ENCODE measurements at regions not wholly inside any gene's neighbourhood (a gene's known extent, or its start where the extent isn't known, plus 50 kb on each side); places are given as distances from the start of the nearest gene placed in this dataset.

- Histone ChIP-seq H3K4me3 (ENCODE audit: extremely low read depth, insufficient read depth, low read length, poor library complexity, severe bottlenecking) (no peak overlapping the region), H3K4me1 (ENCODE audit: control insufficient read depth, insufficient read depth, low read length, poor library complexity, severe bottlenecking) (peaks cover 4% of the 10 kb centered on the region), H3K27ac (ENCODE audit: low read depth, low read length, severe bottlenecking) (no peak overlapping the region), H3K36me3 (ENCODE audit: control insufficient read depth, insufficient read depth, low read length) (no peaks in the 10 kb centered on the region), H3K9me3 (ENCODE audit: control insufficient read depth, low read length) (no peaks in the 10 kb centered on the region)
- WGBS, 2 experiments (ENCODE audit: insufficient coverage in 2 of 2) = 32 to 35% methylated on average over 8 of the region's 8 CpGs
Measured at GRCh38 chr2:121080013-121080772, 204.8 kb downstream of the TFCP2L1 start.

DNA sequence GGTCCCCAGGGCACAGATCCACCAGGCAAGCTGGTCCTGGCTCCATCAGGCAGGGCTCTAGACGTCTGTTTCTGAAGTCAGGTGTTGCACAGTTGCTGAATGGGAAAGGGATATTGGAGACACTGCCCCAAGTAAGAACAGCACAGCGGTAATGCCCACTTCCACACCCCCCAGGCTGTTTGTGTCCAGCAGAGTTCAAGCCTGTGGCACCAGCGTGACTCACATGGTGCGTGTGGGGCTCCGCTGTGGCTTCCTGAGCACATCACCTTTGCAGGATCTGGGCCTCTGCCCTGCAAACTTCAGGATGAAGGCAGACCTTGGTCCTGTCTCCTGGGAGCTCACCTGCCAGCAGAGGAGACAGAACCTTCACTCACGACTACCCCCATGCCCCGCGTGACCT lies 203.3 kb downstream of the TFCP2L1 start:
- 89 to 96% methylated on average over 6 to 7 of the region's 8 CpGs for WGBS, 2 experiments (ENCODE audit: insufficient coverage in 2 of 2)

DNA sequence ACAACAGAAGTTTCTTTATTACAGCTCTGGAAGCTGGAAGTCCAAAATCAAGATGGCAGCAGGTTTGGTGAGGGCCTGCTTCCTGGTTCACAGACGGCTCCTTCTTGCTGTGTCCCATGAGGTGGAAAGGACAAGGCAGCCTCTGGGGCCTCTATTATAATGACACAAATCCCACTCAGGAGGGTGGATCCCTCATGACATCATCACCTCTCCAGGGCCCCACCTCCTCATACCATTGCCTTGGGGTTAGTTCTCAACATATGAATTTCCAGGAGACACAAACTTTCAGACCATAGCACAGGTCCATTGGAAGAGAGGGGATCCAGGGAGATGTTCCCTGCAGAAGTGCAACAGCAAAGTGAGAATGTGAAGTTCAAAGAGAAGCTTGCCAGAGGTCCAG lies 202.8 kb downstream of the TFCP2L1 start:
- H3K4me1 ChIP-seq (ENCODE audit: control insufficient read depth, insufficient read depth, low read length, poor library complexity, severe bottlenecking) = no peaks in the 10 kb centered on the region
- no peaks in the 10 kb centered on the region for H3K36me3 ChIP-seq (ENCODE audit: control insufficient read depth, insufficient read depth, low read length)
- H3K4me3 ChIP-seq (ENCODE audit: extremely low read depth, insufficient read depth, low read length, poor library complexity, severe bottlenecking) = no peak overlapping the region
- H3K9me3 ChIP-seq (ENCODE audit: control insufficient read depth, low read length) = no peaks in the 10 kb centered on the region
- no peak overlapping the region for H3K27ac ChIP-seq (ENCODE audit: low read depth, low read length, severe bottlenecking)
- WGBS, 2 experiments (ENCODE audit: insufficient coverage in 2 of 2) = 83 to 88% methylated on average over 1 of the region's 1 CpG

More for the DNA sequence above, 203.3 kb downstream of the TFCP2L1 start:
- Histone ChIP-seq H3K9me3 (ENCODE audit: control insufficient read depth, low read length) (no peaks in the 10 kb centered on the region), H3K4me3 (ENCODE audit: extremely low read depth, insufficient read depth, low read length, poor library complexity, severe bottlenecking) (no peak overlapping the region), H3K4me1 (ENCODE audit: control insufficient read depth, insufficient read depth, low read length, poor library complexity, severe bottlenecking) (peaks cover under 1% of the 10 kb centered on the region), H3K27ac (ENCODE audit: low read depth, low read length, severe bottlenecking) (no peak overlapping the region), H3K36me3 (ENCODE audit: control insufficient read depth, insufficient read depth, low read length) (no peaks in the 10 kb centered on the region)

GRCh38 chr2:121084130-121084680 lies 200.8 kb downstream of the TFCP2L1 start:
- no peak overlapping the region for H3K27ac ChIP-seq (ENCODE audit: low read depth, low read length, severe bottlenecking)

DNA sequence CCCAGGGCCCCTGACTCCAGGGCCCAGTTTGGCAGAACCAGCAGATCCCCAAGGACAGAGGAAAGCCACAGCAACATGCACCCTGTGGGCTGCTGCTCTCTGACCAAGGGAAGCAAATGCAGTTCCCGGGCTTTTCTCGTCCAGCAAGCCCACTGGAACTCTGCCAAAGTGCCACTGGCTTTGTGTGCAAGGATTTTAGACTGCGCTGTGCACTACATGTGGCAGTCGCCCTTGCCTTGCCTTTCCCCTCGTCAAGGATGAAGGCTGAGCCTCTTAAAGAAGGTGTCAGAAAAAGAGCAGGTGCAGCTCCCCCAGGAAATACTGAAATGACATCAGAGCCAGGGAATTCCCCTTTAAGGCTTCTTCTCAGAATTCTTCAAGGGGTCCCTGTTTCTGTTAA lies 199.2 kb downstream of the TFCP2L1 start:
- 75 to 83% methylated on average over 5 of the region's 5 CpGs for WGBS, 2 experiments (ENCODE audit: insufficient coverage in 2 of 2)
- Histone ChIP-seq H3K36me3 (ENCODE audit: control insufficient read depth, insufficient read depth, low read length) (no peaks in the 10 kb centered on the region), H3K27ac (ENCODE audit: low read depth, low read length, severe bottlenecking) (no peak overlapping the region), H3K4me1 (ENCODE audit: control insufficient read depth, insufficient read depth, low read length, poor library complexity, severe bottlenecking) (no peaks in the 10 kb centered on the region), H3K4me3 (ENCODE audit: extremely low read depth, insufficient read depth, low read length, poor library complexity, severe bottlenecking) (no peak overlapping the region), H3K9me3 (ENCODE audit: control insufficient read depth, low read length) (no peaks in the 10 kb centered on the region)

More at GRCh38 chr2:121084130-121084680, 200.8 kb downstream of the TFCP2L1 start:
- WGBS, 2 experiments (ENCODE audit: insufficient coverage in 2 of 2) = 80 to 88% methylated on average over 8 to 10 of the region's 15 CpGs
- no peak overlapping the region for H3K4me3 ChIP-seq (ENCODE audit: extremely low read depth, insufficient read depth, low read length, poor library complexity, severe bottlenecking)
- no peaks in the 10 kb centered on the region for H3K36me3 ChIP-seq (ENCODE audit: control insufficient read depth, insufficient read depth, low read length)
- no peaks in the 10 kb centered on the region for H3K4me1 ChIP-seq (ENCODE audit: control insufficient read depth, insufficient read depth, low read length, poor library complexity, severe bottlenecking)
- H3K9me3 ChIP-seq (ENCODE audit: control insufficient read depth, low read length) = no peaks in the 10 kb centered on the region

GRCh38 chr2:121086450-121086849 lies 198.6 kb downstream of the TFCP2L1 start:
- Histone ChIP-seq H3K9me3 (ENCODE audit: control insufficient read depth, low read length) (no peaks in the 10 kb centered on the region), H3K36me3 (ENCODE audit: control insufficient read depth, insufficient read depth, low read length) (no peaks in the 10 kb centered on the region), H3K27ac (ENCODE audit: low read depth, low read length, severe bottlenecking) (no peak overlapping the region), H3K4me3 (ENCODE audit: extremely low read depth, insufficient read depth, low read length, poor library complexity, severe bottlenecking) (no peak overlapping the region), H3K4me1 (ENCODE audit: control insufficient read depth, insufficient read depth, low read length, poor library complexity, severe bottlenecking) (no peaks in the 10 kb centered on the region)
- WGBS, 2 experiments (ENCODE audit: insufficient coverage in 2 of 2) = 88 to 90% methylated on average over 12 of the region's 12 CpGs

DNA sequence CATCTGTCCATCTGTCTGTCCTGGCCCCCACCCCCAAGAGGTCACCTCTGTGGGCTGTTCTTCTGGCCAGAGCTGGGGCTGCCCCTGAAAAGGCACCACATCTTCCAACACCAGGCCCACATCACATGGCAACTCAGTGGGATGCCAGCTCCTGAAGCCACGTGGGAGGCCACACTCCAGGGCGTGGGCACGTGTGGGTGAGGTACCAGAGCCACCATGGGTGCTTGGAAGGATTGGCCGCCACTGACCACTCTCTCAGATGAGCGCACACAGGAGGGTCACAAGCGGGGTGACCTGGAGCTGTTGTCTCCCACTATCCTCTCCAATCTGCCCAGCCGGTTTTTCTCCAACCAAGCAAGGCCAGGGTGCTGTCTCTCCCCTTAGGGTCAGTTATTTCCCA lies 197.9 kb downstream of the TFCP2L1 start:
- 87 to 89% methylated on average over 6 of the region's 7 CpGs for WGBS, 2 experiments (ENCODE audit: insufficient coverage in 2 of 2)
- H3K9me3 ChIP-seq (ENCODE audit: control insufficient read depth, low read length) = peaks cover 2% of the 10 kb centered on the region
- no peaks in the 10 kb centered on the region for H3K4me1 ChIP-seq (ENCODE audit: control insufficient read depth, insufficient read depth, low read length, poor library complexity, severe bottlenecking)
- H3K27ac ChIP-seq (ENCODE audit: low read depth, low read length, severe bottlenecking) = no peak overlapping the region
- no peak overlapping the region for H3K4me3 ChIP-seq (ENCODE audit: extremely low read depth, insufficient read depth, low read length, poor library complexity, severe bottlenecking)
- no peaks in the 10 kb centered on the region for H3K36me3 ChIP-seq (ENCODE audit: control insufficient read depth, insufficient read depth, low read length)

DNA sequence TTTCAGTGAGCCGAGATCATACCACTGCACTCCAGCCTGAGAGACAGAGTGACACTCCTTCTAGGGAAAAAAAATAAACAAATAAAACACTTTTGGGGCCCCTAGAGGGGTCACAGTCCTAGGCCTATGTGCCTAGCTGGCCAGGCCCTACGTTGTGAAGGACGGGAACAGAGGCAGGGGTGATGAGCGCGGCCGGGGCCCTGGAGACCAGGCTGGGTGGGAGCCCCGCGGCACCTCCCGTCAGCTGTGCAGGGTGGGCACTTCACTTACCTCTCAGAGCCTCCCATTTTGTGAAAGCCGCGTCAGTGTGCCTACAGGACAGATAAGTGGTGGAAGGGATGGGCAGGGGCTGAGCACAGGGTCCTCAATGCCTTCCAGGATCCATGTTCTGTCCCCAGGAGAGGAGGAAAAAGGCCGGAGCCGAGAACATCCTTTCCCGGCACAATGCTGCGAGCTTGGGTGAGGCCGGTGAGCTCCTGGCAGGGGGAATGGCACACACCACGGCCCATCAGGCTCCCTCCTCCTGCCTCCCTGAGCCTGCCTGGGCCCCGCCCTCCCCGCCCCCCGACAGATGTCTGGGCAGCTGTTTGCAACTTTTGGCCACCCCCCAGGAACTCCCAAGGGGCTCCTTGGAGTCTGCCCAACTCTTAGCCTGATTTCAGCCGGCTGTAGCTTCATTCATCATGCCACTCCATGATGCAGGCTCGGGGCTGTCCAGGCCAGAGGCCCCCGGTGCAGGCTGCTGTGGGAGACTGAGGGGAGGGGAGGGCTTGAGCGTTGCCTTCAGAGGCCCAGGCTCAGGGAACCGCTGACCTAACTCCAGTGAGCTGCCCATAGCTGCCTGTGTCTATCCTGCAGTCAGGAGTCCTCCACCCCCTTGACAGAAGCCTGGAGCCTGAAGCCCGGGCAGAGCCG lies 196.5 kb downstream of the TFCP2L1 start:
- Histone ChIP-seq H3K4me3 (ENCODE audit: extremely low read depth, insufficient read depth, low read length, poor library complexity, severe bottlenecking) (no peak overlapping the region), H3K9me3 (ENCODE audit: control insufficient read depth, low read length) (peaks cover 4% of the 10 kb centered on the region), H3K36me3 (ENCODE audit: control insufficient read depth, insufficient read depth, low read length) (no peaks in the 10 kb centered on the region), H3K27ac (ENCODE audit: low read depth, low read length, severe bottlenecking) (no peak overlapping the region), H3K4me1 (ENCODE audit: control insufficient read depth, insufficient read depth, low read length, poor library complexity, severe bottlenecking) (no peaks in the 10 kb centered on the region)
- whole genome bisulfite sequencing, 2 experiments (ENCODE audit: insufficient coverage in 2 of 2) = 89 to 92% methylated on average over 21 of the region's 27 CpGs

GRCh38 chr2:121089166-121089510 lies 195.9 kb downstream of the TFCP2L1 start:
- H3K4me1 ChIP-seq (ENCODE audit: control insufficient read depth, insufficient read depth, low read length, poor library complexity, severe bottlenecking) = no peaks in the 10 kb centered on the region
- H3K9me3 ChIP-seq (ENCODE audit: control insufficient read depth, low read length) = peaks cover 4% of the 10 kb centered on the region
- no peaks in the 10 kb centered on the region for H3K36me3 ChIP-seq (ENCODE audit: control insufficient read depth, insufficient read depth, low read length)
- H3K4me3 ChIP-seq (ENCODE audit: extremely low read depth, insufficient read depth, low read length, poor library complexity, severe bottlenecking) = no peak overlapping the region
- 88 to 90% methylated on average over 11 of the region's 11 CpGs for WGBS, 2 experiments (ENCODE audit: insufficient coverage in 2 of 2)
- H3K27ac ChIP-seq (ENCODE audit: low read depth, low read length, severe bottlenecking) = no peak overlapping the region

GRCh38 chr2:121090088-121090715 lies 194.8 kb downstream of the TFCP2L1 start:
- H3K9me3 ChIP-seq (ENCODE audit: control insufficient read depth, low read length) = peaks cover 4% of the 10 kb centered on the region
- no peaks in the 10 kb centered on the region for H3K4me1 ChIP-seq (ENCODE audit: control insufficient read depth, insufficient read depth, low read length, poor library complexity, severe bottlenecking)
- no peak overlapping the region for H3K4me3 ChIP-seq (ENCODE audit: extremely low read depth, insufficient read depth, low read length, poor library complexity, severe bottlenecking)
- H3K36me3 ChIP-seq (ENCODE audit: control insufficient read depth, insufficient read depth, low read length) = no peaks in the 10 kb centered on the region
- no peak overlapping the region for H3K27ac ChIP-seq (ENCODE audit: low read depth, low read length, severe bottlenecking)
- 94% methylated on average over 12 to 14 of the region's 18 CpGs for WGBS, 2 experiments (ENCODE audit: insufficient coverage in 2 of 2)
